ENCODE measurements at regions not wholly inside any gene's neighbourhood (a gene's known extent, or its start where the extent isn't known, plus 50 kb on each side); places are given as distances from the start of the nearest gene placed in this dataset.

DNA sequence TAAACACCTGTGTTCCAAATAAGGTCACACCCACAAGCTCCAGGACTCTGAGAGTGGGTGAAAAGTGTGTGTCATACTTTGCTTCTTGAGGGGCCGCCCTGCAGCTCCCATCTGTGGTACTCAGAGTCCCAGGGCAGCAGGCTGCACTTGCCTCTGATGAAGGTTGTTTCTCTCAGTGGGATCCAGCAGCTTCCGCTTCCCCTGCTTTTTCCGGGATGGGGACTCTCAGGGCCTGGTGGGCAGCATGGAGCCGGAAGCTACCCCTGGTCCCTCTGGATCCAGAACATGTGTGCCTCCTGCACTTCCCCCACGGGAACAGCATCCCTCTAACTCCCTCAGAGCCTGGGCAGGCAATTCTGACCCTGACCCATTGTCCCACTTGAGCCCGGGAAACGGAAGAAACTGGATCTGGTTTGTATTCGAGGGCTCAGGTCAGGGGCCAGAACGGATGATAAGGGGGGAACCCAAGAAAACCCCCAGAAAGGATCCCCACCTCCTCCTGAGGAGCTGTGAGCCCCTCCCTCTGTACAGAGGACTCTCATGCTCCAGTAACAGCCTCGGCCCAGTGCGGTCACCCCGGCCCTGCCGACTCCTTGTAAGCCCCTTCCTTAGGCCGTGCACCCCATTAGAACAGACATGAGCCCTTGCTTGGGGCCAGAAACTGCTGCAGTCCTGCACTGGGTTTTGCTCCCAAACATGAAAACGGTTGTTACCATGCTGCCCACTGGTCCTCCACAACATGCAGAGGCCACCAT lies 189.5 kb upstream of the C1orf174 start:
- TF ChIP-seq, protein P1, sequence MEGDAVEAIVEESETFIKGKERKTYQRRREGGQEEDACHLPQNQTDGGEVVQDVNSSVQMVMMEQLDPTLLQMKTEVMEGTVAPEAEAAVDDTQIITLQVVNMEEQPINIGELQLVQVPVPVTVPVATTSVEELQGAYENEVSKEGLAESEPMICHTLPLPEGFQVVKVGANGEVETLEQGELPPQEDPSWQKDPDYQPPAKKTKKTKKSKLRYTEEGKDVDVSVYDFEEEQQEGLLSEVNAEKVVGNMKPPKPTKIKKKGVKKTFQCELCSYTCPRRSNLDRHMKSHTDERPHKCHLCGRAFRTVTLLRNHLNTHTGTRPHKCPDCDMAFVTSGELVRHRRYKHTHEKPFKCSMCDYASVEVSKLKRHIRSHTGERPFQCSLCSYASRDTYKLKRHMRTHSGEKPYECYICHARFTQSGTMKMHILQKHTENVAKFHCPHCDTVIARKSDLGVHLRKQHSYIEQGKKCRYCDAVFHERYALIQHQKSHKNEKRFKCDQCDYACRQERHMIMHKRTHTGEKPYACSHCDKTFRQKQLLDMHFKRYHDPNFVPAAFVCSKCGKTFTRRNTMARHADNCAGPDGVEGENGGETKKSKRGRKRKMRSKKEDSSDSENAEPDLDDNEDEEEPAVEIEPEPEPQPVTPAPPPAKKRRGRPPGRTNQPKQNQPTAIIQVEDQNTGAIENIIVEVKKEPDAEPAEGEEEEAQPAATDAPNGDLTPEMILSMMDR (IDR thresholded peaks at IDR 0.05) = no peak
- no peak for TF ChIP-seq SIN3A (IDR thresholded peaks at IDR 0.05; ENCODE audit: borderline replicate concordance, insufficient read depth, low read depth, low read length)
- TF ChIP-seq, protein P2, sequence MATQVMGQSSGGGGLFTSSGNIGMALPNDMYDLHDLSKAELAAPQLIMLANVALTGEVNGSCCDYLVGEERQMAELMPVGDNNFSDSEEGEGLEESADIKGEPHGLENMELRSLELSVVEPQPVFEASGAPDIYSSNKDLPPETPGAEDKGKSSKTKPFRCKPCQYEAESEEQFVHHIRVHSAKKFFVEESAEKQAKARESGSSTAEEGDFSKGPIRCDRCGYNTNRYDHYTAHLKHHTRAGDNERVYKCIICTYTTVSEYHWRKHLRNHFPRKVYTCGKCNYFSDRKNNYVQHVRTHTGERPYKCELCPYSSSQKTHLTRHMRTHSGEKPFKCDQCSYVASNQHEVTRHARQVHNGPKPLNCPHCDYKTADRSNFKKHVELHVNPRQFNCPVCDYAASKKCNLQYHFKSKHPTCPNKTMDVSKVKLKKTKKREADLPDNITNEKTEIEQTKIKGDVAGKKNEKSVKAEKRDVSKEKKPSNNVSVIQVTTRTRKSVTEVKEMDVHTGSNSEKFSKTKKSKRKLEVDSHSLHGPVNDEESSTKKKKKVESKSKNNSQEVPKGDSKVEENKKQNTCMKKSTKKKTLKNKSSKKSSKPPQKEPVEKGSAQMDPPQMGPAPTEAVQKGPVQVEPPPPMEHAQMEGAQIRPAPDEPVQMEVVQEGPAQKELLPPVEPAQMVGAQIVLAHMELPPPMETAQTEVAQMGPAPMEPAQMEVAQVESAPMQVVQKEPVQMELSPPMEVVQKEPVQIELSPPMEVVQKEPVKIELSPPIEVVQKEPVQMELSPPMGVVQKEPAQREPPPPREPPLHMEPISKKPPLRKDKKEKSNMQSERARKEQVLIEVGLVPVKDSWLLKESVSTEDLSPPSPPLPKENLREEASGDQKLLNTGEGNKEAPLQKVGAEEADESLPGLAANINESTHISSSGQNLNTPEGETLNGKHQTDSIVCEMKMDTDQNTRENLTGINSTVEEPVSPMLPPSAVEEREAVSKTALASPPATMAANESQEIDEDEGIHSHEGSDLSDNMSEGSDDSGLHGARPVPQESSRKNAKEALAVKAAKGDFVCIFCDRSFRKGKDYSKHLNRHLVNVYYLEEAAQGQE (IDR thresholded peaks at IDR 0.05; ENCODE audit: insufficient read depth in 1 of 2, low read depth in 2 of 2, low read length in 1 of 2) = no peak
- no peak for TF ChIP-seq POLR2AphosphoS5 (IDR thresholded peaks at IDR 0.05; ENCODE audit: low read depth, low read length)
- TF ChIP-seq TCF7L2 (IDR thresholded peaks at IDR 0.05; ENCODE audit: low read depth, low read length) = no peak

Measured in Panc1 (cell line).